ENCODE measurements at regions not wholly inside any gene's neighbourhood (a gene's known extent, or its start where the extent isn't known, plus 50 kb on each side); places are given as distances from the start of the nearest gene placed in this dataset.
"Not testable (repeated sequence)": the region's sequence is repeated elsewhere in the genome, so short reads cannot be mapped to it uniquely, and the experiment has no call there.

GRCh38 chr5:101284736-101285375 lies 381.8 kb upstream of the ST8SIA4 start:
- CTCF ChIA-PET, result no interaction called here
- no peak for DNase-seq
- H3K4me3 Mint-ChIP-seq, result no peak overlapping the region
- H3K36me3 Mint-ChIP-seq, result no peaks in the 10 kb centered on the region
- H3K4me1 Mint-ChIP-seq, result no peaks in the 10 kb centered on the region
- no peak overlapping the region for H3K27ac Mint-ChIP-seq
- no peaks in the 10 kb centered on the region for H3K27me3 Mint-ChIP-seq
- no peaks in the 10 kb centered on the region for H3K9me3 Mint-ChIP-seq

GRCh38 chr5:101283938-101284337 lies 380.9 kb upstream of the ST8SIA4 start:
- H3K4me1 Mint-ChIP-seq, H3K9me3 Mint-ChIP-seq, H3K27me3 Mint-ChIP-seq, H3K36me3 Mint-ChIP-seq, H3K27ac Mint-ChIP-seq, CTCF ChIA-PET, H3K4me3 Mint-ChIP-seq, DNase-seq: not testable (repeated sequence)

- H3K27ac Mint-ChIP-seq, result no peak overlapping the region
- DNase-seq, result no peak
- H3K4me1 Mint-ChIP-seq, result no peaks in the 10 kb centered on the region
- no peaks in the 10 kb centered on the region for H3K36me3 Mint-ChIP-seq
- CTCF ChIA-PET, result no interaction called here
- H3K27me3 Mint-ChIP-seq, result no peaks in the 10 kb centered on the region
- no peak overlapping the region for H3K4me3 Mint-ChIP-seq
- no peaks in the 10 kb centered on the region for H3K9me3 Mint-ChIP-seq
These were observed 375.8 kb upstream of the ST8SIA4 start for GRCh38 chr5:101278917-101279316.

- no peaks in the 10 kb centered on the region for H3K27me3 Mint-ChIP-seq
- CTCF ChIA-PET, result no interaction called here
These were observed 375.1 kb upstream of the ST8SIA4 start for GRCh38 chr5:101278011-101278687.

GRCh38 chr5:101271945-101272344 lies 368.9 kb upstream of the ST8SIA4 start:
- Mint-ChIP-seq H3K36me3 (no peaks in the 10 kb centered on the region), H3K27me3 (no peaks in the 10 kb centered on the region), H3K4me1 (no peaks in the 10 kb centered on the region), H3K4me3 (no peak overlapping the region), H3K27ac (no peak overlapping the region), H3K9me3 (no peaks in the 10 kb centered on the region)
- DNase-seq, result no peak
- CTCF ChIA-PET, result no interaction called here

More at GRCh38 chr5:101278011-101278687, 375.1 kb upstream of the ST8SIA4 start:
- H3K4me1 Mint-ChIP-seq, result no peaks in the 10 kb centered on the region
- H3K4me3 Mint-ChIP-seq, result no peak overlapping the region
- H3K27ac Mint-ChIP-seq, result no peak overlapping the region
- no peaks in the 10 kb centered on the region for H3K36me3 Mint-ChIP-seq
- no peak for DNase-seq
- no peaks in the 10 kb centered on the region for H3K9me3 Mint-ChIP-seq

- H3K36me3 Mint-ChIP-seq, result no peaks in the 10 kb centered on the region
- no peaks in the 10 kb centered on the region for H3K9me3 Mint-ChIP-seq
- H3K27ac Mint-ChIP-seq, result no peak overlapping the region
- DNase-seq, result no peak
- H3K27me3 Mint-ChIP-seq, result no peaks in the 10 kb centered on the region
- no peaks in the 10 kb centered on the region for H3K4me1 Mint-ChIP-seq
- CTCF ChIA-PET, result no interaction called here
- H3K4me3 Mint-ChIP-seq, result no peak overlapping the region
These were observed 368.3 kb upstream of the ST8SIA4 start for GRCh38 chr5:101271416-101271815.

- H3K9me3 Mint-ChIP-seq, result peaks cover 2% of the 10 kb centered on the region
- no peaks in the 10 kb centered on the region for H3K4me1 Mint-ChIP-seq
- DNase-seq, result no peak
- H3K4me3 Mint-ChIP-seq, result no peak overlapping the region
- no peaks in the 10 kb centered on the region for H3K27me3 Mint-ChIP-seq
- H3K27ac Mint-ChIP-seq, result no peak overlapping the region
- H3K36me3 Mint-ChIP-seq, result no peaks in the 10 kb centered on the region
- CTCF ChIA-PET, result interaction anchor here (0.6 kb wide), 1 partner anchor 207 kb away, joined by 4 read pairs; no protein-coding TSS in a partner anchor
These were observed 357.8 kb upstream of the ST8SIA4 start for GRCh38 chr5:101260857-101261256.

GRCh38 chr5:101253096-101253495 lies 350.0 kb upstream of the ST8SIA4 start:
- Mint-ChIP-seq H3K27me3 (no peaks in the 10 kb centered on the region), H3K36me3 (no peaks in the 10 kb centered on the region), H3K4me3 (no peak overlapping the region), H3K27ac (no peak overlapping the region), H3K9me3 (no peaks in the 10 kb centered on the region), H3K4me1 (no peaks in the 10 kb centered on the region)
- CTCF ChIA-PET, result interaction anchor here (1.0 kb wide), 1 partner anchor 23 kb away, joined by 3 read pairs; no protein-coding TSS in a partner anchor
- no peak for DNase-seq

- Mint-ChIP-seq H3K27ac (no peak overlapping the region), H3K4me1 (no peaks in the 10 kb centered on the region), H3K27me3 (no peaks in the 10 kb centered on the region), H3K4me3 (no peak overlapping the region), H3K36me3 (no peaks in the 10 kb centered on the region), H3K9me3 (no peaks in the 10 kb centered on the region)
- CTCF ChIA-PET, result no interaction called here
- DNase-seq, result no peak
These were observed 341.5 kb upstream of the ST8SIA4 start for GRCh38 chr5:101244621-101245020.

GRCh38 chr5:101212942-101213514 lies 309.9 kb upstream of the ST8SIA4 start:
- DNase-seq, result no peak
- Mint-ChIP-seq H3K36me3 (no peaks in the 10 kb centered on the region), H3K27me3 (no peaks in the 10 kb centered on the region), H3K9me3 (no peaks in the 10 kb centered on the region), H3K27ac (no peak overlapping the region), H3K4me1 (no peaks in the 10 kb centered on the region), H3K4me3 (no peak overlapping the region)
- CTCF ChIA-PET, result no interaction called here

- H3K9me3 Mint-ChIP-seq, result no peaks in the 10 kb centered on the region
- no peak overlapping the region for H3K27ac Mint-ChIP-seq
- no peaks in the 10 kb centered on the region for H3K36me3 Mint-ChIP-seq
- no peak for DNase-seq
- H3K4me1 Mint-ChIP-seq, result no peaks in the 10 kb centered on the region
- H3K27me3 Mint-ChIP-seq, result no peaks in the 10 kb centered on the region
- no peak overlapping the region for H3K4me3 Mint-ChIP-seq
- CTCF ChIA-PET, result no interaction called here
These were observed 303.5 kb upstream of the ST8SIA4 start for GRCh38 chr5:101206534-101206933.

GRCh38 chr5:101205065-101205464 lies 302.0 kb upstream of the ST8SIA4 start:
- CTCF ChIA-PET, H3K36me3 Mint-ChIP-seq, H3K9me3 Mint-ChIP-seq, H3K27ac Mint-ChIP-seq, H3K4me1 Mint-ChIP-seq, H3K27me3 Mint-ChIP-seq, H3K4me3 Mint-ChIP-seq, DNase-seq: not testable (repeated sequence)

- H3K4me3 Mint-ChIP-seq, H3K27ac Mint-ChIP-seq, H3K27me3 Mint-ChIP-seq, CTCF ChIA-PET, H3K4me1 Mint-ChIP-seq, H3K36me3 Mint-ChIP-seq, DNase-seq: not testable (repeated sequence)
- peaks cover 12% of the 10 kb centered on the region for H3K9me3 Mint-ChIP-seq
These were observed 277.3 kb upstream of the ST8SIA4 start for GRCh38 chr5:101180365-101180764.

- Mint-ChIP-seq H3K27ac (no peak overlapping the region), H3K4me1 (no peaks in the 10 kb centered on the region), H3K4me3 (no peak overlapping the region), H3K27me3 (no peaks in the 10 kb centered on the region), H3K9me3 (peaks cover 12% of the 10 kb centered on the region), H3K36me3 (no peaks in the 10 kb centered on the region)
- no peak for DNase-seq
- CTCF ChIA-PET, result no interaction called here
These were observed 273.5 kb upstream of the ST8SIA4 start for GRCh38 chr5:101176605-101177004.

GRCh38 chr5:101174981-101175380 lies 271.9 kb upstream of the ST8SIA4 start:
- DNase-seq, result no peak
- Mint-ChIP-seq H3K4me1 (no peaks in the 10 kb centered on the region), H3K27me3 (no peaks in the 10 kb centered on the region), H3K4me3 (no peak overlapping the region), H3K27ac (no peak overlapping the region), H3K9me3 (peaks cover 12% of the 10 kb centered on the region), H3K36me3 (no peaks in the 10 kb centered on the region)
- CTCF ChIA-PET, result no interaction called here
